GM18520 (cell line): ENCODE measurements at regions not wholly inside any gene's neighbourhood (a gene's known extent, or its start where the extent isn't known, plus 50 kb on each side); places are given as distances from the start of the nearest gene placed in this dataset.
"Not testable (repeated sequence)": the region's sequence is repeated elsewhere in the genome, so short reads cannot be mapped to it uniquely, and the experiment has no call there.

Source experiments
- ATAC-seq: cut with Tn5 transposase; IDR thresholded peaks from one replicate; pipeline ENCODE4 v1.9.1; 2021; ENCODE audit not compliant: unreplicated experiment

GRCh38 chr5:136631186-136631585 is 265.8 kb upstream of the TRPC7 start:
- ATAC-seq, result no peak

- no peak for ATAC-seq
Observed at GRCh38 chr5:136629125-136629792, 263.9 kb upstream of the TRPC7 start.

DNA sequence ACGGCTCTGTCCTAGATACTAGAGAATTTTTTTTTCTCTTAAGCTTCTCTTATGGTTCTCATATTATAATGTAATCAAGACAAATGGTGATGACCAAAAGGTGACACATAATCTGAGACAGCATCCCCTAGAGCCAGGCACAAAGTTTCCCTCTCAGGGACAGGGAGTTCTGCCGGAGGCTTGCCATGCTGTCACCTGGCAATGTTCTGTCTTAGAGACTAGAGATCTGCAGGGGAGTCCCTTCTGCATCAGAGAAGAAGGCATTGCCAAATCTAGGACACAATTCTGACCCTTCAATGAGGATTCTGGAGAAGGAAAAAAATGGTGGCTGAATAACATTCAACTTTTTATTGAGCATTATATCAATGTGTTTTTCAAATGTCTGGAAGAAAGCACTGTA is 261.2 kb upstream of the TRPC7 start:
- no peak for ATAC-seq

DNA sequence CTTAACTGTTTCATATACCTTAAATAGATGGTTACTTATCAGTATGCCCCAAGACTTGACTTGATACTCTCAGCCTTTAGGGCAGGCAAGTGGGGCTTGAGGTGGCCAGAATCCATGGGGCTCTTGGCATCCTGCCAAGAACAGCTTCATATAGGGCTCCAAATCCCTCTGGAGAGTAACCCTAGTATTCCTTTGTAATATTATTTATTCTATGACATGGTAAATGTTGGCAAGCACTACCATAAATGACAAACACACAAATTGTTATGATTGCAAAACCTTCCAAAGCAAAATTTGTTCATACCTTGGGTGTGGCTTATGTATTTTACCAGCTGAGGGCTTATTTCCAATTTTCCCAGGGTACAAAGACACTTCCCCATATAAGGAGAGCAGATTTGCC is 257.4 kb upstream of the TRPC7 start:
- no peak for ATAC-seq

DNA sequence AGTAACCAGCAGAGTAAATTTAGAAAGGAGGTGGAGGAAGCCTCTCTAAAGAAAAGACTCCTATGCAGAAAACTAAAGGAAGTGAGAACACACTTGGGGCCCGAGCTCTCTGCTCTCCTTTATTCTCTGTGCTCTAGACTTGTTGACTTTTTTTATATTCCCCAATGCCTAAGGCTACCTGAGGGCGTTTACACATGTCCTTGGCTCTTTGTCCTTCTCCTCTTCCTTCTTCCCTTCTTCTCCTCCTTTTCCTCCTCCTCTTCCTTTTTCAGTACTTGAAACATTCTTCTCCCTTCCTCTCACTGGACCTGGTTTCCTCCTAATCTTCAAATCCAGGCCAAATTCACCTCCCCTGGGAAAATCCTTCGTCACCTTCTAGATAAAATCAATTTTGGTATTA is 256.4 kb upstream of the TRPC7 start:
- ATAC-seq, result no peak

DNA sequence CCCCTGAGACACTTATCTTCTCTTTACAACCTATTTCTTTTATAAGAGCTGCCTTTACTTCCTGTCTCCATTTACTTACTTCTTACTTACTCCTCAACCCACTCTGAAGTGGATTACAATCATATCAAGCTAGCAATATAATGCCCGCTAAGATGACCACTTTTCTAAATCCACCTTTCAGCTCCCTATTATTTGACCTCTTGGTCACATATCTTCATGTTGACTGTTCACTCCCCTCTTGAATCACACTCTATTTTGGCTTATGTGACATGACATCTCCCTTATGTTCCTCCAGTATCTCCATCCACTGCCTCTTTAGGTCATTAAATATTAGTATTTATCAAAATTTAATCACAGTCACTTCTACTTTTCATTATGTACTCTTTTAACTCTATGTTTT is 255.3 kb upstream of the TRPC7 start:
- ATAC-seq, result no peak

DNA sequence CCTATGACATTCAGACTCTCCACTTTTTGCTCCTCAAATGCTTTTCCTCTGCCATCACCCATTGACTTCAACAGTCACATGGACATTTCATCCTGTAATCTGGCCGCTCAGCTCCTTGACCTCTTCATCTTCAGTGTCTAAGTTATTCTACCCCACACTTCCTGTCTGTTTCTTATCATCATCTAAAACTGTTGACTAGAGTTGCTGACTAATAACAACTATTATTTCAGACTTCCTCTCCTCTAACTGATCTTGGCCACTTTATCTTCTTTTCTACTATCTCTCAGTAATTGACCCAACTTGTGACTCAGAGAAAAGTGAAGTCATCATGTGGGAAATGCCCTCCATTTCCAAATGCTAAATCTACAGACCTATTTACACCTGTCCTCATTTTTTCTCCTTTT is 254.7 kb upstream of the TRPC7 start:
- ATAC-seq, result no peak

DNA sequence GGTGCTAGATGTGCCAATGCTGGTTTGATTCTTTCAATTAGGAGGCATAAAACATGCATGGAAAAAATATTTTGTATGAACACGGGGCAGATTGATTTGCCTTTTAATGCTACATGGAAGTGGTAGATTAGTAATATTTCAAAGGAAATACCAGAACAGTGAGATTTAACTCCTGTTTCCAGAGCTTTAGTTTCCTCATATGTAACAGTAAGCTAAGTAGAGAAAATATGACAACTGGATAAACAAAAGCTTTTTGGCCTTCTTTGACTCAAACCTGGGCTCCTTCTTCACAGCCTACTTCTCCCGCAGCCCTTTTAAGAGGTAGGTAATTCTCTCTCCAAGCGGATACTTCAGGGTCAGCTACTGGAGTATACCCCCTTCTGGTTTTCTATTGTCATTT is 254.2 kb upstream of the TRPC7 start:
- no peak for ATAC-seq

- ATAC-seq, result no peak
Observed at GRCh38 chr5:136615251-136616119, 250.1 kb upstream of the TRPC7 start.

DNA sequence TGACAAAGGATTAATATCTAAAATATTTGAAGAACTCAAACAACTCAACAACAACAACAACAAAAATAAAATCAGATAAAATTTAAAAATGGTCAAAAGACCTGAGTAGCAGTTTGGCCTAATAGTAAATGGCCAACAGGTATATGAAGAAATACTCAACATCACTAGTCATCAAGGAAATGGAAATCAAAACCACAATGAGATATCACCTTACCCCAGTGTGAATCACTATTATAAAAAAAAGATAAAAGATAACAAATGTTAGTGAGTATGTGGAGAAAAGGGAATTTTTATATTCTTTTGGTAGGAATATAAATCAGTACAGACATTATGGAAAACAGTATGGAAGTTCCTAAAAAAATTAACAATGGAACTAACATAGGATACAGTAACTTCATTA is 247.9 kb upstream of the TRPC7 start:
- no peak for ATAC-seq

DNA sequence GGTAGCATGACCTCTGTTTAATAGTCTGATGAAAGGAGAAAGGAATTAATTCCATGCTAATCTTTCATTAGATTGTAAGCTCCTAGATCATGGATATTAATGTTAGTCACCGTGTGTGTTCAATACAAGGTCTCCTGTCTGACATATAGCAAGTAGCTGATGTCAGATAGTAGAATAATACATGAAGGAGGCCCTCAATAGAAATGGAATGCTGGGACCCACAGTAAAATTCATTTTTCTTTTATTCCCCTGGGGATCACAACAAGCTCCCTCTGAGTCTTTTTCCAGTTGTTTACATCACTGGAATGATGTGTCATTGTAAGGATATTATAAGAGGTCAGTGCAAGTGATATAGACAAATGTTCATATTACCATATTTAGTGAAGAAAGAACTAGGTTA is 240.3 kb upstream of the TRPC7 start:
- no peak for ATAC-seq

DNA sequence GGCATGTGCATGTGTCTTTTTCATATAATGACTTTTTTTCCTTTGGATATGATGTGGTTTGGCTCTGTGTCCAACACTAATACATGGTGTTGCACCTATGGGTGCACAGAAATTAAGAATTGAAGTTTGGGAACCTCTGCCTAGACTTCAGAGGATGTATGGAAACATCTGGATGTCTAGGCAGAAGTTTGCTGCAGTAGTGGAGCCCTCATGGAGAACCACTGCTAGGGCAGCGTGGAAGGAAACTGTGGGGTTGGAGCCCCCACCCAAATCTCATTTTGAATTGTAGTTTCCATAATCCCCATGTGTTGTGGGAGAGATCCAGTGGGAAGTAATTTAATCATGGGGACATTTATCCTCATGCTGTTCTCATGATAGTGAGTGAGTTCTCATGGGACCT is 235.0 kb upstream of the TRPC7 start:
- ATAC-seq, result no peak

- ATAC-seq, result no peak
Observed at GRCh38 chr5:136598802-136599404, 233.6 kb upstream of the TRPC7 start.

GRCh38 chr5:136594416-136594815 is 229.1 kb upstream of the TRPC7 start:
- ATAC-seq, result no peak

- no peak for ATAC-seq
Observed at GRCh38 chr5:136590581-136590980, 225.2 kb upstream of the TRPC7 start.

GRCh38 chr5:136586196-136586595 is 220.9 kb upstream of the TRPC7 start:
- no peak for ATAC-seq

- no peak for ATAC-seq
Observed at GRCh38 chr5:136584474-136584873, 219.1 kb upstream of the TRPC7 start.

- ATAC-seq, result no peak
Observed at GRCh38 chr5:136579238-136579637, 213.9 kb upstream of the TRPC7 start.

DNA sequence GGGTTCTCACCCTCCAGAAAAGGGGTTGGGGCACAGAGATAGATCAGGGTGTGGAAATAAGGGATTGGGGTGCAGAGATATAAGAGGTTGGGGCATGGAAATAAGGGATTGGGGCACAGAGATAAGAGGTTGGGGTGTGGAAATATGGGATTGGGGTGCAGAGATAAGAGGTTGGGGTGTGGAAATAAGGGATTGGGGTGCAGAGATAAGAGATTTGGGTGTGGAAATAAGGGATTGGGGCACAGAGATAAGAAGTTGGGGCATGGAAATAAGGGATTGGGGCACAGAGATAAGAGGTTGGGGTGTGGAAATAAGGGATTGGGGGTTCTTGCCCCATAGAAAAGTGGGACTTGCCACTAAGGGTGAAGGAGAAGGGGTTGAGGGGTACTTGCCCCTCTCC is 204.5 kb upstream of the TRPC7 start:
- ATAC-seq, result not testable (repeated sequence)

GRCh38 chr5:136565457-136565856 is 200.1 kb upstream of the TRPC7 start:
- ATAC-seq, result not testable (repeated sequence)

- ATAC-seq, result not testable (repeated sequence)
Observed at GRCh38 chr5:136565050-136565449, 199.7 kb upstream of the TRPC7 start.

DNA sequence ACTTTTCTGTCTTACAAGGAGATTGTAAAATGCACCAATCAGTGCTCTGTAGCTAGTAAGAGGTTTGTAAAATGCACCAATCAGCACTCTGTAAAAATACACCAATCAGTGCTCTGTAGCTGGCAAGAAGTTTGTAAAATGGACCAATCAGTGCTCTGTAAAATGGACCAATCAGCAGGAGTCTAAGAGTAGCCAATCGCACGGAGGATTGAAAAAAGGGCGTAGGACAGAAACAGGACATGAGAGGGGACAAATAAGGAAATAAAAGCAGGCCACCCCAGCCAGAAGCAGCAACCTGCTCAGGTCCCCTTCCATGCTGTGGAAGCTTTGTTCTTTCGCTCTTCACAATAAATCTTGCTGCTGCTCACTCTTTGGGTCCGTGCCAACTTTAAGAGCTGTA is 199.1 kb upstream of the TRPC7 start:
- not testable (repeated sequence) for ATAC-seq
